ENCODE measurements at regions not wholly inside any gene's neighbourhood (a gene's known extent, or its start where the extent isn't known, plus 50 kb on each side); places are given as distances from the start of the nearest gene placed in this dataset.

DNA sequence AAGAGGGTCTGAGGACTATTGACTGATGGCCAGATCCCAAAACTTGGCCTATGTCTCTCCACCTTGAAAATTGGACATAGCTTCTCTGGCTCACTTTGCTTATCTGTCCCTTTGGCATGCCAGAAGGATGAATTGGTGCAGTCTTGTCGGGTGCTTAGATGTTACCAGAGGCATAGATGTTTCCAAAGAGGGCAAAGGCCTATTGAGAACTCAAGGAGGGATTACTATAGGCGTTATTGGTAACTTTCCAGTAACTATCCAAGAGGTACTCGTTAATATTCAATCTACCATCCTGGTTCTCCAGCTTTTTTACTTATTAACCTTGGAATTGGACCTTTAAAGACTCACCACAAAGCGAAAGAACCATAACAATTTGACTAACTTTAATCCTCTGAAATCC lies 368.3 kb upstream of the ESRRG start:
- no peak overlapping the region for H3K4me2 ChIP-seq (ENCODE audit: insufficient read depth, low read length)
- in situ Hi-C loops (cut with MboI) = no loop called here
- no peak for DNase-seq (ENCODE audit: extremely low read depth in 1 of 4, low spot score in 3 of 4)
- no peak for ATAC-seq
- ChIA-PET CTCF (ENCODE audit: low intra/inter-chr PET ratio) (no interaction called here), POLR2A (no interaction called here)
- no peaks in the 10 kb centered on the region for H3K9me1 ChIP-seq (ENCODE audit: control insufficient read depth, insufficient read depth, low read length)
- no peaks in the 10 kb centered on the region for H4K20me1 ChIP-seq (replicated peaks; ENCODE audit: control insufficient read depth, insufficient read depth, low read length)
- FAIRE-seq = no peak
- H3K9ac ChIP-seq (ENCODE audit: insufficient read depth in 1 of 2, low read depth in 2 of 2, low read length in 2 of 2) = no peak overlapping the region
- H2AFZ ChIP-seq (ENCODE audit: low read depth, low read length) = no peak overlapping the region
- WGBS (ENCODE audit: insufficient coverage, low coverage, missing lambda C conversion rate) = 0% methylated on average over 4 of the region's 4 CpGs
- intact Hi-C loops (cut with micrococcal nuclease) = no loop called here
- no peaks in the 10 kb centered on the region for H3K36me3 ChIP-seq (ENCODE audit: control insufficient read depth, insufficient read depth, low read length)
- H3K27me3 ChIP-seq (ENCODE audit: control insufficient read depth in 2 of 2, insufficient read depth in 2 of 2, low read length in 2 of 2) = no peaks in the 10 kb centered on the region
- no peak overlapping the region for H3K27ac ChIP-seq (ENCODE audit: extremely low read depth, low read depth, low read length)
- H3K9me3 ChIP-seq (replicated peaks; ENCODE audit: control insufficient read depth, insufficient read depth, low read depth, low read length) = no peaks in the 10 kb centered on the region
- no peaks in the 10 kb centered on the region for H3K79me2 ChIP-seq (ENCODE audit: control insufficient read depth, insufficient read depth, low read length)
- BruUV-seq (replicated peaks) = no TSS peak
- no peak overlapping the region for H3K4me3 ChIP-seq
- H3K4me1 ChIP-seq (replicated peaks in 1 of 2; ENCODE audit: control insufficient read depth in 2 of 2, insufficient read depth in 2 of 2, low read length in 2 of 2) = no peaks in the 10 kb centered on the region
- no peak for TF ChIP-seq HDAC1 (IDR thresholded peaks at IDR 0.05)
- TF ChIP-seq, protein P1, sequence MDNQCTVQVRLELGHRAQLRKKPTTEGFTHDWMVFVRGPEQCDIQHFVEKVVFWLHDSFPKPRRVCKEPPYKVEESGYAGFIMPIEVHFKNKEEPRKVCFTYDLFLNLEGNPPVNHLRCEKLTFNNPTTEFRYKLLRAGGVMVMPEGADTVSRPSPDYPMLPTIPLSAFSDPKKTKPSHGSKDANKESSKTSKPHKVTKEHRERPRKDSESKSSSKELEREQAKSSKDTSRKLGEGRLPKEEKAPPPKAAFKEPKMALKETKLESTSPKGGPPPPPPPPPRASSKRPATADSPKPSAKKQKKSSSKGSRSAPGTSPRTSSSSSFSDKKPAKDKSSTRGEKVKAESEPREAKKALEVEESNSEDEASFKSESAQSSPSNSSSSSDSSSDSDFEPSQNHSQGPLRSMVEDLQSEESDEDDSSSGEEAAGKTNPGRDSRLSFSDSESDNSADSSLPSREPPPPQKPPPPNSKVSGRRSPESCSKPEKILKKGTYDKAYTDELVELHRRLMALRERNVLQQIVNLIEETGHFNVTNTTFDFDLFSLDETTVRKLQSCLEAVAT (IDR thresholded peaks at IDR 0.05) = no peak
- no peak for TF ChIP-seq ZNF140 (CRISPR knock-in tag; IDR thresholded peaks at IDR 0.05)
- TF ChIP-seq FOXJ2 (tag; IDR thresholded peaks at IDR 0.05) = no peak
- no peak for TF ChIP-seq ZNF780A (CRISPR knock-in tag; IDR thresholded peaks at IDR 0.05)
- TF ChIP-seq, protein P2, sequence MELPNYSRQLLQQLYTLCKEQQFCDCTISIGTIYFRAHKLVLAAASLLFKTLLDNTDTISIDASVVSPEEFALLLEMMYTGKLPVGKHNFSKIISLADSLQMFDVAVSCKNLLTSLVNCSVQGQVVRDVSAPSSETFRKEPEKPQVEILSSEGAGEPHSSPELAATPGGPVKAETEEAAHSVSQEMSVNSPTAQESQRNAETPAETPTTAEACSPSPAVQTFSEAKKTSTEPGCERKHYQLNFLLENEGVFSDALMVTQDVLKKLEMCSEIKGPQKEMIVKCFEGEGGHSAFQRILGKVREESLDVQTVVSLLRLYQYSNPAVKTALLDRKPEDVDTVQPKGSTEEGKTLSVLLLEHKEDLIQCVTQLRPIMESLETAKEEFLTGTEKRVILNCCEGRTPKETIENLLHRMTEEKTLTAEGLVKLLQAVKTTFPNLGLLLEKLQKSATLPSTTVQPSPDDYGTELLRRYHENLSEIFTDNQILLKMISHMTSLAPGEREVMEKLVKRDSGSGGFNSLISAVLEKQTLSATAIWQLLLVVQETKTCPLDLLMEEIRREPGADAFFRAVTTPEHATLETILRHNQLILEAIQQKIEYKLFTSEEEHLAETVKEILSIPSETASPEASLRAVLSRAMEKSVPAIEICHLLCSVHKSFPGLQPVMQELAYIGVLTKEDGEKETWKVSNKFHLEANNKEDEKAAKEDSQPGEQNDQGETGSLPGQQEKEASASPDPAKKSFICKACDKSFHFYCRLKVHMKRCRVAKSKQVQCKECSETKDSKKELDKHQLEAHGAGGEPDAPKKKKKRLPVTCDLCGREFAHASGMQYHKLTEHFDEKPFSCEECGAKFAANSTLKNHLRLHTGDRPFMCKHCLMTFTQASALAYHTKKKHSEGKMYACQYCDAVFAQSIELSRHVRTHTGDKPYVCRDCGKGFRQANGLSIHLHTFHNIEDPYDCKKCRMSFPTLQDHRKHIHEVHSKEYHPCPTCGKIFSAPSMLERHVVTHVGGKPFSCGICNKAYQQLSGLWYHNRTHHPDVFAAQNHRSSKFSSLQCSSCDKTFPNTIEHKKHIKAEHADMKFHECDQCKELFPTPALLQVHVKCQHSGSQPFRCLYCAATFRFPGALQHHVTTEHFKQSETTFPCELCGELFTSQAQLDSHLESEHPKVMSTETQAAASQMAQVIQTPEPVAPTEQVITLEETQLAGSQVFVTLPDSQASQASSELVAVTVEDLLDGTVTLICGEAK (IDR thresholded peaks at IDR 0.05) = no peak
- TF ChIP-seq, protein P2 (CRISPR knock-in tag; IDR thresholded peaks at IDR 0.05) = no peak
- TF ChIP-seq, protein P3, sequence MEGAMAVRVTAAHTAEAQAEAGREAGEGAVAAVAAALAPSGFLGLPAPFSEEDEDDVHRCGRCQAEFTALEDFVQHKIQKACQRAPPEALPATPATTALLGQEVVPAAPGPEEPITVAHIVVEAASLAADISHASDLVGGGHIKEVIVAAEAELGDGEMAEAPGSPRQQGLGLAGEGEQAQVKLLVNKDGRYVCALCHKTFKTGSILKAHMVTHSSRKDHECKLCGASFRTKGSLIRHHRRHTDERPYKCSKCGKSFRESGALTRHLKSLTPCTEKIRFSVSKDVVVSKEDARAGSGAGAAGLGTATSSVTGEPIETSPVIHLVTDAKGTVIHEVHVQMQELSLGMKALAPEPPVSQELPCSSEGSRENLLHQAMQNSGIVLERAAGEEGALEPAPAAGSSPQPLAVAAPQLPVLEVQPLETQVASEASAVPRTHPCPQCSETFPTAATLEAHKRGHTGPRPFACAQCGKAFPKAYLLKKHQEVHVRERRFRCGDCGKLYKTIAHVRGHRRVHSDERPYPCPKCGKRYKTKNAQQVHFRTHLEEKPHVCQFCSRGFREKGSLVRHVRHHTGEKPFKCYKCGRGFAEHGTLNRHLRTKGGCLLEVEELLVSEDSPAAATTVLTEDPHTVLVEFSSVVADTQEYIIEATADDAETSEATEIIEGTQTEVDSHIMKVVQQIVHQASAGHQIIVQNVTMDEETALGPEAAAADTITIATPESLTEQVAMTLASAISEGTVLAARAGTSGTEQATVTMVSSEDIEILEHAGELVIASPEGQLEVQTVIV (CRISPR knock-in tag; IDR thresholded peaks at IDR 0.05; ENCODE audit: borderline replicate concordance) = no peak
- TF ChIP-seq, protein P4, sequence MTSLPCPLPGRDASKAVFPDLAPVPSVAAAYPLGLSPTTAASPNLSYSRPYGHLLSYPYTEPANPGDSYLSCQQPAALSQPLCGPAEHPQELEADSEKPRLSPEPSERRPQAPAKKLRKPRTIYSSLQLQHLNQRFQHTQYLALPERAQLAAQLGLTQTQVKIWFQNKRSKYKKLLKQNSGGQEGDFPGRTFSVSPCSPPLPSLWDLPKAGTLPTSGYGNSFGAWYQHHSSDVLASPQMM (CRISPR knock-in tag; IDR thresholded peaks at IDR 0.05) = no peak
